OCI-LY3 (cell line): ENCODE measurements at regions not wholly inside any gene's neighbourhood (a gene's known extent, or its start where the extent isn't known, plus 50 kb on each side); places are given as distances from the start of the nearest gene placed in this dataset.

Experiments used
- H2AFZ ChIP-seq: fragments of 200-600, 300-600 bp; shearing (Covaris generic); 2 replicates; pipeline ENCODE4 v1.6.0; 2014; ENCODE audit warnings: antibody characterized with exemption, low read depth, low read length
- H3K27ac ChIP-seq: fragments of 200-600, 300-600 bp; sonication (generic); 2 replicates; pipeline ENCODE4 v1.5.1; 2014; ENCODE audit warnings: mild to moderate bottlenecking, low read length, moderate library complexity, mixed read lengths
- H3K27me3 ChIP-seq: fragments of 200-600, 300-600 bp; sonication (generic); 2 replicates; pipeline ENCODE4 v1.6.1; 2014; ENCODE audit warnings: low read depth, low read length, mixed read lengths
- H3K36me3 ChIP-seq: fragments of 200-600, 300-600 bp; sonication (generic); replicated peaks from 2 replicates; pipeline ENCODE3; 2014; ENCODE audit warnings: low read depth, low read length, mixed read lengths
- H3K4me1 ChIP-seq: fragments of 300-600, 200-600 bp; sonication (generic); 2 replicates; pipeline ENCODE4 v1.6.1; 2014; ENCODE audit warnings: low read length, mixed read lengths
- H3K4me2 ChIP-seq: fragments of 200-600, 300-600 bp; sonication (generic); 2 replicates; pipeline ENCODE4 v1.6.1; 2014; ENCODE audit warnings: low read length, mixed read lengths
- H3K4me3 ChIP-seq: fragments of 300-600, 200-600 bp; sonication (generic); 2 replicates; pipeline ENCODE4 v1.5.1; 2014; ENCODE audit warnings: antibody characterized with exemption, mild to moderate bottlenecking, low read length, moderate library complexity
- H3K79me2 ChIP-seq: fragments of 300-600, 200-600 bp; shearing (Covaris generic); 2 replicates; pipeline ENCODE4 v1.6.1; 2014; ENCODE audit warnings: mild to moderate bottlenecking, low read length, mixed read lengths
- H3K9ac ChIP-seq: fragments of 300-600, 200-600 bp; shearing (Covaris generic); 2 replicates; pipeline ENCODE4 v1.6.0; 2014; ENCODE audit warnings: mild to moderate bottlenecking, low read length, moderate library complexity
- H3K9me3 ChIP-seq: fragments of 200-600, 300-600 bp; shearing (Covaris generic); 2 replicates; pipeline ENCODE4 v1.6.1; 2014; ENCODE audit warnings: low read length, mixed read lengths; ENCODE audit not compliant: insufficient read depth
- H4K20me1 ChIP-seq: fragments of 200-600, 300-600 bp; sonication (generic); 2 replicates; pipeline ENCODE4 v1.6.1; 2016; ENCODE audit warnings: low read length, mixed read lengths; ENCODE audit not compliant: insufficient read depth
- CTCF ChIP-seq: fragments of 200-600, 300-600 bp; sonication (generic); IDR thresholded peaks from 2 replicates; pipeline ENCODE4 v1.5.1; 2014; ENCODE audit warnings: antibody characterized with exemption, low read length, low read depth
- EZH2phosphoT487 ChIP-seq: fragments of 200-600 bp; shearing (Covaris generic); IDR thresholded peaks from 2 replicates; pipeline ENCODE4 v1.6.1; 2018; ENCODE audit warnings: antibody characterized with exemption, mixed run types, low read depth

- TF ChIP-seq EZH2phosphoT487 (no peak), CTCF (no peak)
- Histone ChIP-seq H2AFZ (no peak overlapping the region), H3K27ac (no peak overlapping the region), H4K20me1 (no peaks in the 10 kb centered on the region), H3K4me3 (no peak overlapping the region), H3K36me3 (no peaks in the 10 kb centered on the region), H3K27me3 (peaks cover 26% of the 10 kb centered on the region; the same call in 1 of the 2 replicates), H3K9ac (no peak overlapping the region), H3K9me3 (no peaks in the 10 kb centered on the region), H3K4me2 (no peak overlapping the region), H3K4me1 (no peaks in the 10 kb centered on the region), H3K79me2 (no peaks in the 10 kb centered on the region)
Measured at GRCh38 chr2:118607641-118608040, 239.8 kb downstream of the EN1 start.

DNA sequence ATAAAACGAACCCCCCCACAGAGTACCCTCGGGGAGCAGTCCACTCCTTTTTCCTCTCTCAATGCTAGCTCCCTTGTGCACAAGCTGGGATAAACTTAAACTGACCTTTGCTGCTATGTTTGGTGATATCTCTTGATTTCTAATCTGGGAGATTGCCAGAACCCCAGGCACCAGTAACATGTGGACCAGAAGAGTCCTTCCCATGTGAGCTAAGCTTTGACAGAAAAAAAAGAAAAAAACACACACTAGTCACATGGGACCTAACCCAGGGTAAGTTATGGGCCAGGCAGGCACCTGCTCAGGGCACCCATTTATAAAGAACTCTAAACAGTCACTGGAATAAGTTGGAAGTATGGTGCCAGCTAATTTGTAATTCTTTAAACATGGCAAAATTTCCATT is 242.6 kb downstream of the EN1 start:
- Histone ChIP-seq H3K27ac (no peak overlapping the region), H3K4me2 (no peak overlapping the region), H2AFZ (no peak overlapping the region), H3K79me2 (no peaks in the 10 kb centered on the region), H3K4me1 (no peaks in the 10 kb centered on the region), H4K20me1 (no peaks in the 10 kb centered on the region), H3K27me3 (peaks cover 19% of the 10 kb centered on the region; the same call in 1 of the 2 replicates), H3K9me3 (no peaks in the 10 kb centered on the region), H3K36me3 (no peaks in the 10 kb centered on the region), H3K4me3 (no peak overlapping the region), H3K9ac (no peak overlapping the region)
- TF ChIP-seq EZH2phosphoT487 = no peak

DNA sequence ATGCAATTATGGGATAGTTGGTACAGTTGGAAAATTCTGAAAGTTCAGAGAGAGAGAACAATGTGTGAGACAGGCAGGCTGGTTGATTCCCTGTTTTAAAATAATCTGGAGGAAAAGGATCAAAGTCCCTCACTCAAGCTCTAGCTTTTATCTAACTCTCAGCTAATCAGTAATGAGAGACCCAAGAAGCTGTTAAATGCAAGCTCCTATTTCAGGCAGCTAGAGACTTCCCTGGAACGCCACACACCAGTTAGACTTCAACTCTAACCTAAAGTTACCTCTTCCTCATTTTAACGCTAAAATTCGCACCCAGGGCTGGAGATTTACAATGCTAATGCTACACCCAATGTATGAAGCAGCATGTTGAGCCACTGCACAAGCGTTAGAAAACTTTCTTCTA is 243.1 kb downstream of the EN1 start:
- Histone ChIP-seq H4K20me1 (no peaks in the 10 kb centered on the region), H3K36me3 (no peaks in the 10 kb centered on the region), H3K9me3 (no peaks in the 10 kb centered on the region), H3K79me2 (no peaks in the 10 kb centered on the region), H2AFZ (no peak overlapping the region), H3K9ac (no peak overlapping the region), H3K27me3 (peaks cover 19% of the 10 kb centered on the region; the same call in 1 of the 2 replicates), H3K4me2 (no peak overlapping the region), H3K4me3 (no peak overlapping the region), H3K27ac (no peak overlapping the region), H3K4me1 (no peaks in the 10 kb centered on the region)
- no peak for TF ChIP-seq CTCF
- no peak for TF ChIP-seq EZH2phosphoT487

GRCh38 chr2:118599141-118599540 is 248.3 kb downstream of the EN1 start:
- no peaks in the 10 kb centered on the region for H3K4me1 ChIP-seq
- TF ChIP-seq CTCF (no peak), EZH2phosphoT487 (no peak)

GRCh38 chr2:118596620-118597019 is 250.8 kb downstream of the EN1 start:
- H3K4me2 ChIP-seq = no peak overlapping the region
- TF ChIP-seq EZH2phosphoT487 = no peak
- no peak for TF ChIP-seq CTCF
- no peak overlapping the region for H3K4me3 ChIP-seq
- H2AFZ ChIP-seq = no peak overlapping the region
- no peaks in the 10 kb centered on the region for H4K20me1 ChIP-seq
- no peaks in the 10 kb centered on the region for H3K79me2 ChIP-seq
- no peaks in the 10 kb centered on the region for H3K4me1 ChIP-seq
- H3K9ac ChIP-seq = no peak overlapping the region
- no peak overlapping the region for H3K27ac ChIP-seq
- no peaks in the 10 kb centered on the region for H3K9me3 ChIP-seq
- H3K36me3 ChIP-seq = no peaks in the 10 kb centered on the region
- H3K27me3 ChIP-seq = peaks cover 9% of the 10 kb centered on the region

More at GRCh38 chr2:118599141-118599540, 248.3 kb downstream of the EN1 start:
- no peak overlapping the region for H3K4me2 ChIP-seq
- no peak overlapping the region for H3K4me3 ChIP-seq
- no peaks in the 10 kb centered on the region for H3K79me2 ChIP-seq
- no peaks in the 10 kb centered on the region; the same call in 1 of the 2 replicates for H3K27me3 ChIP-seq
- no peaks in the 10 kb centered on the region for H4K20me1 ChIP-seq
- H3K9me3 ChIP-seq = no peaks in the 10 kb centered on the region
- H3K27ac ChIP-seq = no peak overlapping the region
- no peaks in the 10 kb centered on the region for H3K36me3 ChIP-seq
- H3K9ac ChIP-seq = no peak overlapping the region
- H2AFZ ChIP-seq = no peak overlapping the region
